Fibroblast of mammary gland (primary cell): ENCODE measurements at regions not wholly inside any gene's neighbourhood (a gene's known extent, or its start where the extent isn't known, plus 50 kb on each side); places are given as distances from the start of the nearest gene placed in this dataset.

Source experiments
- DNase-seq: peaks from one replicate; pipeline ENCODE4 v3.0.0-alpha.2; 2010; ENCODE audit warnings: low read depth
- H3K4me3 ChIP-seq: 2 replicates; pipeline ENCODE4 v1.5.1; 2011; ENCODE audit warnings: low read depth, mild to moderate bottlenecking, low read length, moderate library complexity; ENCODE audit not compliant: control insufficient read depth
- CTCF ChIP-seq: conservative IDR thresholded peaks from 2 replicates; pipeline ENCODE4 v1.5.1; 2011; ENCODE audit warnings: low read depth, low read length, inconsistent platforms; ENCODE audit not compliant: control insufficient read depth, insufficient read depth

DNA sequence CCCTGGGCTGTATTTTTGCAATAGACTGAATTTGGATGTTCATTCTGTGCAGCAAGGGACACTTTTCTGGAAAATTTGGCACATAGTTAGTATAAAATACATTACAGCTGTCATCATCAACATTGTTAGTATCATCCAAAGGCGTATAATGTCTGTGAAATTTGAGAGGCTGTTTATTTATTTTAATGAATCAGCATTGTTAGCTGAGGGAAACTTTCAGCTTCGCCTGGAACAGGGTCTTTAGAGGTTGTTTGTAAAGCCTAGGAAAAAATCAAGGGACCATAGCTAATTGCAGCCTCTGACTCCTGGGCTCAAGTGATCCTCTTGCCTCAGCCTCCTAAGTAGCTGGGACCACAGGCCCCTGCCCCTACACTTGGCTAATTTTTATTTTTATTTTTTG is 106.8 kb upstream of the USP24 start:
- DNase-seq, result peak; percentile 79
- TF ChIP-seq CTCF, result no peak
- no peak overlapping the region for H3K4me3 ChIP-seq

DNA sequence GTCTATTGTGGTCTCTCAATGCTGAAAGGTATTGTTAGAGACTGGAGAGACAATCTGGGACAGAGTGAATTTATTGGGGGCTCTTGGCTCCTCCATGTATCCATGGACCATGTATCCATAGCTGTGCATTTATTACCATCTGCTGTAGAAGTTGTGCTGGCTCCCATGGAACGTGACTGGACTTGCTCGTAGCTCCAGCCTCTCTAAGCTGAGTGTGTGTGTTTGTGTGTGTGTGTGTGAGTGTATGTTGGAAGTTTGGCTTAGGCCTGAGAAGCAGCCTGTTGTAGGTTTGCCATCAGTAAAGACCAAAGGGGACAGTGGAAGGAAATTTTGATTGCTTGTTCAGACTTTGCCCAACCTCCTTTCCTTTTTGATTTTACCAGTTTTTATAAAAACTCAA is 105.7 kb upstream of the USP24 start:
- no peak overlapping the region for H3K4me3 ChIP-seq
- DNase-seq, result no peak
- no peak for TF ChIP-seq CTCF

DNA sequence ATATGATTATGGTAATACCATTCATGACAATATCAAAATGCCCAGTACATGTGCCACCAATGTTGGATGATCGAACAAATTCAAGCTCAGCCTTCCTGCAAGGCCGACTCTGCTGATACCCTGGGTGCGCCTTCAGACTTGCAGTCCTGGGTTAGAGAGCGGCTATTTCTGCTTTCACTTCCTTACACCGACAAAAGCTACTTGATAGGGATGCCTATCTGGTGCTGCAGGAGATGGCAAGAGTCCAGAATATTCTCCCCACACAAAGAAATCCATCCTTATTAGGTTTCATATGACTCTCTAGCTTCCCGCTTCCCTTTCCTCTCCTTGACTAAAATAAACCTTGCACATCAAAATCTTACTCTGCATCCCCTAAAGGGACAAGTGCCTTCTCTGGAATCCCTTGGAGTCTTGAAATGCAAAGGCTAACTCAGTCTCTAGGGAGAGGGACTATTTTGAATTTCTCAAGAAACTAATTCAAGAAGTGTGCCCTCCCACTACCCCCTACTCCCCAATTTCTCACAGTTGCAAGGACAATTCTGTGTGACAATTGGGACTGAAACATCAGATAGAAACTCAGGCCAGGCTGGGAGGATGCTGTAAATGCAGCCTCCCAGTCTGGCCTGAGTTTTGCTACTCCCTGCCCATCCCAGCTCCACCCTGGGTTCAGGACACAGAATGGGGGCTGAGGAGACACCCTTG is 103.1 kb upstream of the USP24 start:
- H3K4me3 ChIP-seq, result no peak overlapping the region
- no peak for TF ChIP-seq CTCF
- DNase-seq, result no peak

DNA sequence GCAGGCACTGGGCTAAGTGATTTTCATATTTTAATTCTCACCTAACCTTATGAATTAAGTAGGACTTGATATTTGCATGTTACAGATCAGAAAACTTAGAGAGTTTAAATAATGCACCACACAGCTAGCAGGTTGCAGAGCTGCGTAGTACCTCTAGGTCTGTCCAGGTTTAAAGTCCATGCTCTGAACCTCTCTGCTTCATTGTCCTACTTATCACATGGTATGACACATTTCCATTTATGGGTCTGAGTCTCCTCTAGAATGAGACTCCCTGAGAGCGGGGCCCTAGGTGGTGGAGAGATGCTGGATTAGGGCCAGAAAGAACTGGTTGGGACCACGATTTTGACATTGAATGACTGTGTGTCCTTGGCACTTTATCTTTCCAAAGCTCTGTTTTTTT is 102.5 kb upstream of the USP24 start:
- DNase-seq, result no peak
- no peak for TF ChIP-seq CTCF
- H3K4me3 ChIP-seq, result no peak overlapping the region

GRCh38 chr1:55316947-55317662 is 101.9 kb upstream of the USP24 start:
- TF ChIP-seq CTCF, result no peak

DNA sequence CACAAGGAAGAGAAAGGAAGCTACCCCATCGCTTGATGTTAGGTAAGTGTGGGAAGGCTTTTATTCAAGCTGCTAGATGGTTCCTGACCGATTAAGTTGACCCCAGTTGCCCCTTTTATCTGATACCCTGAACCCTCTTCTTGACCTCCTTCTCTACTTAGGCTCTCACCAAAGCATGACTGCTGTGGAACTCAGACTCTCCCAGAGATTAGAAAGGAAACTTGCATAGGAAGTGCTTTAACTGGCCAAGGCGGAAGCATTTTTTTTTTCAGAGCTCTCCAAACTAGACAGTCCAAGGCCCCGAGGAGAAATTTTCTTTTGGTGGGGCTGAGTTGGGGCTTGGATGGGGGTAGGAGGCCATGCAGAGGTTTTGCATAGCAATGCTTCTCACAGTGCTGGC is 101.3 kb upstream of the USP24 start:
- DNase-seq, result no peak
- no peak for TF ChIP-seq CTCF
- H3K4me3 ChIP-seq, result no peak overlapping the region

More at GRCh38 chr1:55316947-55317662, 101.9 kb upstream of the USP24 start:
- no peak for DNase-seq
- H3K4me3 ChIP-seq, result no peak overlapping the region
